ENCODE measurements at regions not wholly inside any gene's neighbourhood (a gene's known extent, or its start where the extent isn't known, plus 50 kb on each side); places are given as distances from the start of the nearest gene placed in this dataset.
"Not testable (repeated sequence)": the region's sequence is repeated elsewhere in the genome, so short reads cannot be mapped to it uniquely, and the experiment has no call there.

GRCh38 chr13:81406639-81407292 is 1065.8 kb upstream of the SPRY2 start:
- no peak for DNase-seq

- no peak for DNase-seq
Measured at GRCh38 chr13:81406022-81406421, 1065.1 kb upstream of the SPRY2 start.

- no peak for DNase-seq
Measured at GRCh38 chr13:81396192-81396591, 1055.3 kb upstream of the SPRY2 start.

- no peak for DNase-seq
Measured at GRCh38 chr13:81395368-81395767, 1054.4 kb upstream of the SPRY2 start.

GRCh38 chr13:81394640-81395039 is 1053.7 kb upstream of the SPRY2 start:
- DNase-seq = no peak

GRCh38 chr13:81393721-81394120 is 1052.8 kb upstream of the SPRY2 start:
- DNase-seq = no peak

GRCh38 chr13:81393110-81393509 is 1052.2 kb upstream of the SPRY2 start:
- DNase-seq = no peak

GRCh38 chr13:81388400-81388799 is 1047.5 kb upstream of the SPRY2 start:
- DNase-seq = no peak

GRCh38 chr13:81383444-81383843 is 1042.5 kb upstream of the SPRY2 start:
- no peak for DNase-seq

GRCh38 chr13:81382246-81382645 is 1041.3 kb upstream of the SPRY2 start:
- DNase-seq = no peak

GRCh38 chr13:81381560-81381959 is 1040.6 kb upstream of the SPRY2 start:
- DNase-seq = no peak

GRCh38 chr13:81379183-81379582 is 1038.3 kb upstream of the SPRY2 start:
- DNase-seq = no peak

GRCh38 chr13:81377921-81378320 is 1037.0 kb upstream of the SPRY2 start:
- no peak for DNase-seq

GRCh38 chr13:81375709-81376108 is 1034.8 kb upstream of the SPRY2 start:
- no peak for DNase-seq

GRCh38 chr13:81362711-81363110 is 1021.8 kb upstream of the SPRY2 start:
- not testable (repeated sequence) for DNase-seq

GRCh38 chr13:81350056-81350455 is 1009.1 kb upstream of the SPRY2 start:
- no peak for DNase-seq

GRCh38 chr13:81340118-81341069 is 999.5 kb upstream of the SPRY2 start:
- DNase-seq = not testable (repeated sequence)

- not testable (repeated sequence) for DNase-seq
Measured at GRCh38 chr13:81339666-81340065, 998.7 kb upstream of the SPRY2 start.

GRCh38 chr13:81334481-81334880 is 993.6 kb upstream of the SPRY2 start:
- DNase-seq = no peak

GRCh38 chr13:81326913-81327312 is 986.0 kb upstream of the SPRY2 start:
- peak; percentile 50 for DNase-seq

GRCh38 chr13:81320516-81320915 is 979.6 kb upstream of the SPRY2 start:
- DNase-seq = no peak

- DNase-seq = no peak
Measured at GRCh38 chr13:81319351-81319750, 978.4 kb upstream of the SPRY2 start.

- DNase-seq = no peak
Measured at GRCh38 chr13:81318231-81319019, 977.5 kb upstream of the SPRY2 start.
